HG02884 (cell line): ENCODE measurements at regions not wholly inside any gene's neighbourhood (a gene's known extent, or its start where the extent isn't known, plus 50 kb on each side); places are given as distances from the start of the nearest gene placed in this dataset.
"Not testable (repeated sequence)": the region's sequence is repeated elsewhere in the genome, so short reads cannot be mapped to it uniquely, and the experiment has no call there.

Source experiments
- ATAC-seq: cut with Tn5 transposase; IDR thresholded peaks from one replicate; pipeline ENCODE4 v1.9.1; 2021; ENCODE audit warnings: mild to moderate bottlenecking, moderate library complexity; ENCODE audit not compliant: unreplicated experiment

DNA sequence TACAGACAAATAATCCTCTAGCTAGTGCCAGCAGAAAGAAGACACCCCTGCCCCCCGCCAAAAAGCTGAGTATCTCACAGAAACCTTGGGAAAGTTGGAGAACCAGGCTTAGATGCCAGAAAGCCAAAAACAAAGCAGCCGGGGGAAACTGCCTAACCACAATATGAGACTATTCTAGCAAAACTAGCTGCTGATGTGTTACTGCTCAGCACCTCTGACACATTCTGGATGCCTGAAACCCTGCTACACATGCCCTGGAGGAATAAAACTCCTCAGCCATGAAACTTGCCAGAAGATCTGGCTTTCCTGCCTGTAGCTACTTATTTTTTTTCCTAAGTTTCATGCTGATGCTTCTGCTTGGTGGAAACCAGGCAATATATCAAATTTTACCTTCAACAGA, 122.7 kb upstream of the GCFC2 start:
- ATAC-seq = no peak

DNA sequence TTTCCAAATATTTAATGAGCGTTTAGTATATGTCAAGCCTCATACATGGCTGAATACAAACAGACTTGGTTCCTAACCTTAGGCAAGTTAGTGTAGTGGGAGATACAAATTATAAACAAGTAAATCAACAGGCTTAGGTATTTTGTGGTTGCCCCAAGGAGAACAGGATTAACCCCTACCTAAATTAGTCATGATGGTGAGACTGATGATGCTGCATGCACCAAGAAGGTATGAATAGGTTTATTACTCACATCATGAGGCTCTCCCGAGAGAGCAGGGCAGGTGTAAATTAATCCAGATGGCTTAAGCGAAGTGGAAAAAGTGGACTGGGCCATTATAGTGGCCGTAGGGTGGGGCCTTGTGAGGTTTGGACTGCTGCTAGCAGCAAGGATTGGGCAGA, 118.1 kb upstream of the GCFC2 start:
- ATAC-seq = no peak

DNA sequence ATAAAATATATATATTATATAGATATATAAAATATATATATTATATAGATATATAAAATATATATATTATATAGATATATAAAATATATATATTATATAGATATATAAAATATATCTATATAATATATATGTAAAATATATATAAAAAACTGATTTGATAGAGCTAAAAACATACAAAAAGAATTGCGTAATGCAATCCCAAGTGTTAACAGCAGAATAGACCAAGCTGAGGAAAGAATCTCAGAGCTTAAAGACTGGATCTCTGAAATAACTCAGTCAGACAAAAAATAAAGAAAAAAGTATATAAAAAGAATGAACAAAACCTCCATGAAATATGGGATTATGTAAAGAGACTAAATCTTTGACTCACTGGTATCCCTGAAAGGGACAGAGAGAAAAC, 112.8 kb upstream of the GCFC2 start:
- ATAC-seq = not testable (repeated sequence)

DNA sequence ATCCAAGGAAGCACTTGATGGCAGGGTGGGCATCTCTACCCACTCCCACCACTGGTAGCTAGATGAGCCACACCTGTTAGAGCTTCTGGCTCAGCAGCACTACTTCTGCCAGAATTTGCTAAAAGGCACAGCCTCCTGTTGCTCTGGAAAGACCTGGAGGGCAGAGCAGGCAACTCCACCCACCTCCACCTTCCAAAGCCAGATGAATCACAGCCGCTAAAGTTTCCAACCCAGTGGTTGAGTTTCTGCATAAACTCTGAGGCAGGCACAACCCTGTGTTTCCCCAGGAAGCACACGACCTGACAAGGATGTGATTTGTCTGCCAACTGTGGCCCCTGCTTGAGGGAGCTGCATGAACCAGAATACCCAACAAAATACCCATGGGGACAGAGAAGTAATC, 111.6 kb upstream of the GCFC2 start:
- ATAC-seq = no peak

DNA sequence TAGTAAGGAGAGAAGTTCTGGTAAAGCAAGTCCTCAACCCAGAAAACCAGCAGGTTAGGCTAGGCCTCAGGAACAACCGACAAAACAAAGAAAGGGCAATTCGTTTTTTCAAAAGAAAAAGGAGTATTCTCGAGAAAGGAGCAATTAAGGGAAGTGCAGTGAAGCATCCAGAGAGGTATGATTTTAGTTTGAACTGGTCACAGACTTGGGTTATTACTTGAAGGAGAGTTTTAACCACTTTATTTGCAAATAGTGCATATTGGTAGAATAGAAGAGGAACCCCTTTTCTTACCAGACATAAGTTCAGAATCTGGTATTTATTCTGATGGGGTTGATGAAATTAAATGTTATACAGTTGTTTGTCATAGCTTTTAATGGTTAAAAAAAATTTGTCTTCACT, 110.0 kb upstream of the GCFC2 start:
- peak; percentile 60 for ATAC-seq

DNA sequence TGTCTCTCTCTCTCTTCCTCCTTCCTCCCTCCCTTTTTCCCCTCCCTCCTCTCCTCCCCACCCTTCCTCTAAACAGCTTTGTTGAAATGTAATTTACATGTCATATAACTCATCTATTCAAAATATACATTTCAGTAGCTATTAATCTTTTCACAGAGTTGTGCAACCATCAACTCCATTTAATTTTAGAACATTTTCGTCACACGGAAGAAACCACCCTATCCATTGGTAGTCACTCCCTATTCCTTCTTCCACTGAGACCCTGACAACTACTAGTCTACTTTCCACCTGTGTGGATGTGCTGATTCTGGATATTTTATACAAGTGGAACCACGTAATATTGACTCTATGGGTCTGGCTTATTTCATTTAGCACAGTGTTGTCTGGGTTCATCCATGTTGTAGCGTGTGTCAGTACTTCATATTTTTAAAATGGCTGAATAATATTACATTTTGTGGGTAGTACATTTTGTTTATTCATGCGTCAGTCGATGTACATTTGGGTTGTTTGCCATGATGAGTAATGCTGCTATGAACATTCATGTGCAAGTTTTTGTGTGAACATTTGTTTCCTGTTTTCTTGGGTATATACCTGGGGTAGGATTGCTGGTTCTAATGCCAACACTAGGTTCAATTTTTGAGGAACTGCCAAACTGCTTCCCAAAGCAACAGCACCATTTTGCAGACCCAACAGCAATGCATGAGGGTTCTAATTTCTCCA, 100.1 kb upstream of the GCFC2 start:
- no peak for ATAC-seq

DNA sequence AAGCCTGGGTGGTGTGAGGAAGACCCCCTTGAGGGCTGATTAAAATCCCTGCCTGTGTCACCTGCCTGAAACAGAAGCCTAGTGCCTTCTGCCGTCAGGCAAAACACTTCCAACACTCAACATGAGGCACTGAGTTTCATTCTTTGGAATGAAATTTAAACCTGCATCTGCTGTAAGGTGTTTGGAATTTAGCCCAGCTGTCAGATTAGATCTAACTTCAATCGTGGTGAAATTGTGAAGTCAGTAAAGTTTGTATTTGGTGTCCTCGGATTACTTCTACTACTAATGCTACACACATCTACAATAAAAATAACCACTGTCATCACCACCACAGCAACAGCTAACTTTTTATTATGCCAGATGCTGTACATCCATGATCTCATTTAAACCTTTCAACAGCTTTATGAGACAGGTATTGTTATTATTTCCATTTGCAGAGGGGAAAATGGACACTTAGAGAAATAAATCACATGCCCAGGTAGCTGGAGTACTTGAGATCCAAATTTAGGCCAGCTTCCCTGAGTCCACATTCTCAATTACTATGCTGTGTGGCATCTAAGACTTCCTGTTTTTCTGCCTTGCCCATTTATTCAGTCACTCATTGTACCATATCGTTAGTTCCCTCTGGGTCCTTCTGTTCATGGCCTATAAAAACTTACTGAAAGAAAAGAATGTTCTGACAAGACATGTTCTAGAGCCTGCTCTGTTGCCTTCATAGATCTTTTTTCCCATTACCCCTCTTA, 98.2 kb upstream of the GCFC2 start:
- no peak for ATAC-seq

DNA sequence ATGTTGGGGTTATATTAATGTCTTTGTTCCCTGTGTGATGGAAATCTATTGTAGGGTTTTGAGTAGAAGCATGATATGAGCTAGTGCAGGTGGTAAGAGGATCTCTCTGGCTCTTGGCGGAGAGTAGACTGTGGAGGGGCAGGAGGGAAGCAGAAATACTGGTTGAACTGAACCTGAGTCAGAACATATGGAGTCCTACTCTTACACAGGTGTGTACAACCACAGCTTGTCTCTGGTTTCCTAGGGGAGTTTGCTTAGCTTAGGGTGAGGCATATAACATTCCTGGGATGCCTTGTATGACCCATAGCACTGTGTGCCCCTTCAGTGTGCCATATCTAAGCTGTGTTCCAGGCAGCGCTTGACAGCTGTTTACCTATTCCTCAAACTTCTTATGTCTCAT, 97.3 kb upstream of the GCFC2 start:
- ATAC-seq = no peak

DNA sequence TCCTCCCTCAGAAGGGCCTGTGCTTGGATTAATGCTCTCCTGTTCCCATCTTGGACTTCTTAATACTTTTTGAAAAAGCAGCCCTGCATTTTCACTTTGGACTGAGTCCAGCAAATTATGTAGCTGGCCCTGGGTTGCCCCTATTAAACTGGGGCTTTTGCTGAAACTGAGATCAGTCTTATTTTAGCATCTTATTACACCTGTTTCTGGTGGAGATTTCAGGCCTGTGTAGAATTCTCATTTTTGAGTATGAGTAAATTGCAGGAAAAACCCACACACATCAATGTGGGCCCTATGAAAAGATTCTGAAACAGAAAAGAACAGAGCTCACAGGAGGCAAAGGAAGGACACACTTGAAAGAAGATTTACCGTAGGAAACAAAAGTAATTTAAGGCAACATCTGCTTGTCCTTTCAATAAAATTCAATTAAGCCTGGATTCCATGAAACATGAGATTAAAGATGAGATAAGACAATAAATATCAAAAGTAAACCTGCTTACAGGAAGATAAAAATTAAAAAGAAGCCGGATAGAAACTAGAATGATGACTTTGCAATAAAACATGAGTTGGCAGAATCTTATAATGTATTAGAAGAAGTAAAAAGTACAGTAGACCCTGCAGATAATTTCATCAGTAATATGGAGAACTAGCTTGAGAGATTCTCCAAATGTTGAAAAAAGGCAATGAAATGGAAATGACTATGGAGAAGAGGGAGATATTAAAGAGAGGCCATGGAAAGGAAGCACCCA, 90.7 kb upstream of the GCFC2 start:
- ATAC-seq = peak; percentile 46

DNA sequence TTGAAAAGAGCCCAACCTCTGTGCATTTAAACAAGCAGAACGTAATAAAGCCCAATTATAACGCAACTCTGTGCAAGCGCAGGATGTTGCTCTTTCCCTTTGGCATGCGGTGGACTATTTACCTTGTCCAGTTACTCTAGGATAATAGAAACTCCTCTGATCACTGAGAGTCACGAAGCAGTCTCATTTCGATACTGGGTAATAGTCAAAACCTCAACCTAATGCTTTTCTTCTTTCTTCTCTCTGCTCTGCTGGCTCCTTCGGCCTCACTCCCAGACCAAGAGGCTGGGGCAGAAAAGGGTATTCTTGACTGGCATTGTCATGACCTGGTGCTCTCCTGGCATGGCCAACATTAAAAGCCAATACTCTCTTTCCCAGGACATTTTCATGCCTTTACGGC, 89.7 kb upstream of the GCFC2 start:
- peak; percentile 80 for ATAC-seq

DNA sequence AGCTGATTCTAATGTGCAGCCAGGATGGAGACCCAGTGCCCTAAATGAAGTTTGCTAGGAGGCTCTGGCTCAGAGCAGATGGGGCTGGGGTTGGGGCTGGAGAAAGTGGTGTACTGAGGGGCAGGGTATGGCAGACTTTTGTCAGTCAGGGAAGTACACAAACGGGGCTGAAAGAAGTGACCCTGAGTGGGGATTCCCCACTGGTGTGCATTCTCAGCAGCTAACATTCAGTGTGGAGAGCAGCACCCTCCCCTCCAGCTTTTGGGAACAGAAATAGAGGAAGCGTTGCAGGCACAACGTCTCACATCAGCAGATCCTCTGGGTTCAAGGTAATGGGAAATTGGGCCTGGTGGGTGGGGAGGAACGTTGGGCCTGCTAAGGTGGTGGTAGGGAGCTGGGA, 89.1 kb upstream of the GCFC2 start:
- peak; percentile 35 for ATAC-seq

DNA sequence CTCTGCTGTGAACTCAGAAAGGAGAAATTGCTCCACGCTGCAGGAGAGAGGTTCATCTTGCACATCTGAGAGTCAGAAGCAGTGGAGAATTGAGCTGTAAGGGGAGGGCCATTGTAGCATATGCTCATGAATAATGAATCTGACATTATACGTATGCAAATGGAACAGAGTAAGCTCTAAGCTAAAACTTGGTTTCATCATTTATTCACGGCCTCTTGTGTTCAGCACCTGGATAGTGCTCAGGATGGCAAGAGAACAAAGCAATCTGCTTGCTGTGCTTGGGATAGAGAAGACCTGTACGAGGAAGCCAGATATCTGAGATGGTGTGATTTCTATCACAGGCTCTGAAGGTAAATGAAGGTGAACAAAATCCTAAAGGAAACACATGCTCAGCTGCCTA, 87.9 kb upstream of the GCFC2 start:
- no peak for ATAC-seq

DNA sequence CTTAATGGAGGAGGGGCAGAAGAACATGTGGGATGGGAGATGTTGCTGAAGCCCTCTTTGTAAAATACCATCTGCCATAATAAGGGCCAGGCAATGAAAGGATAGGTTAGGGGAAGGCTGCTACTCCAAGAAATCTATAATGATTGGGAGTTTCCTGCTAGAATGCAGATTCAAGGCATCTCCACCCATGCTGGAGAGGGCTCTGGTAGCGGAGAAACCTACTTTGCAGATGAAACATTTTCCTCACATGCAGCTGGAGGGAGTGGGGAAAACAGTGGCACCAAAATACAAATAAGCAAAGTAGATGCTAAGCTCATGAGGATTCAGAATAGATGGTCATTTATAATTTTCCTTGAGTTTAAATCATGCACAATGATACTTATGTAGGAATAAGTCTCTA, 82.3 kb upstream of the GCFC2 start:
- ATAC-seq = no peak

DNA sequence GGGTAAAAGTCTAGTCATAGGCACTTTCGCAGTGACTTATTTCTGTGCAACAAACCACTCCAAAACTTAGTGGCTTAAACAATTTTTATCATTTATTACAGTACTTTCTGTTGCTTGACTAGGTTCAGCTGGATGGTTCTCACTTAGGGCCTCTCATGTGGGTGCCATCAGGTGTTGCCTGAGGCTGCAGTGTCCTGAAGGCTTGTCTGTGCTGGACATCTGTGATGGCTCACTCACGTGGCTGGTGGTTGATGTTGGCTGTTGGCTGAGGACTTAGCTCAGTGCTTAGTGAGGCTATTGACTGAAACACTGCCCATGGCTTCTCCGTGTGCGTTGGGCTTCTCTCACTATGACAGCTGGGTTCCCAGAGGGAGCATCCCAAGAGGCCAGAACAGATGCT, 81.4 kb upstream of the GCFC2 start:
- no peak for ATAC-seq

DNA sequence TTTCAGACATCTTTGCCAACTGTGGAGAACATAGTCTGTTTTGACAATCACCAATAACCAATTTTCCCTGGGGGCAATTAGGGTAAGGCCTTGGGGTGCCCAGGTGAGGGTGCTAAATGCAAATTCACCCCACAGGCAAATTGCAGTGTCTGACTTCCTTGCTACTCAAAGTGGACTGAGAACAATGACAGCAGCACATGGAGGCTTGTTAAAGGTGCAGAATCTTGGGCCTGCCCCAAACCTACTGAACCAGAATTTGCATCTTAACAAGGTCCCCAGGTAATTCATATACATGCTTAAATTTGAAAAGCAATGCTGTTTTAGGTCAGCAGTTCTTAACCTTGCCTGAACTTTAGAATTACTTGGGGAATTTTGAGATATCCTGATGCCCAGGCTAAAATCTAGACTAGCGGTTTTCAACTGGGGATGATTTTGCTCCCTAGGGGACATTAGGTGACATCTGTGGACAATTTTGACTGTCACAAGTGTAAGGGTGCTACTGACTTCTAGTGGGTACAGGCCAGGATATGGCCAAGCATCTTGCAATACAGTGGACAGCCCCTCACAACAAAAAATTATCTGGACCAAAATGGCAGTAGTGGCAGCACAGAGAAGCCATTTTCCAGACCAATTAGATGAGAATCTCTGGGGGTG, 80.2 kb upstream of the GCFC2 start:
- ATAC-seq = no peak

DNA sequence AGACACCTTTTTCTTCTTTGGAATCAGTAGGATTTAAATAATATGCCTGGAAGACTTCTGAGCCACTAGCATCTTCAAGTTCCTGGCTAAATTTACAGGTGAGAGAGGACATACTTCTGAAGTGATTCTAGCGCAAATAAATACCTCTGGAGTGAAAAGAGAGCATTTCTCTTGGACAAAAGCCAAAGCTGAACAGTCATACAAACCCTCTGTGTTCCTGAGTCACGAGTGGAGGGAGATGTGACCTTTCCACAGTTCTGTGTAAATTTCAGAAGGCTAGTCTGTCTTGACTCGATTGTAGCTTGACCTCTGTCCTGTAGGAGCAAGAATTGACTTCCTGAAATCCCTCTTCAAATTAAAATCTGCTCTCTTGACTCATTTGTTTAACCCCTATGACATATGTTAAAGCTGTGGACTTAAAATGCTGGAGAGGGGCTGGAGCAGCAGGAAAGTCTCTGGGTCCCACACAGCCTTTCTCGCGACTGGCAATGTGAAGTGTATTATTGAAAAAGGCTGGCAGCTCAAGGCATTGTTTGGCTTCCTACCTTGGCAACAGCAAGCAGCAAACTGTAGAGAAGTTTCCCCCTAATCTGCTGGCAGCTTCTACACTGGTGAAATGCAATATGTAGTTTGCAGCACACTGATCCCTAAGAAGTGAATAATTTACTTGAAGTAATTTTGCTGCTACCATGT, 79.6 kb upstream of the GCFC2 start:
- no peak for ATAC-seq

DNA sequence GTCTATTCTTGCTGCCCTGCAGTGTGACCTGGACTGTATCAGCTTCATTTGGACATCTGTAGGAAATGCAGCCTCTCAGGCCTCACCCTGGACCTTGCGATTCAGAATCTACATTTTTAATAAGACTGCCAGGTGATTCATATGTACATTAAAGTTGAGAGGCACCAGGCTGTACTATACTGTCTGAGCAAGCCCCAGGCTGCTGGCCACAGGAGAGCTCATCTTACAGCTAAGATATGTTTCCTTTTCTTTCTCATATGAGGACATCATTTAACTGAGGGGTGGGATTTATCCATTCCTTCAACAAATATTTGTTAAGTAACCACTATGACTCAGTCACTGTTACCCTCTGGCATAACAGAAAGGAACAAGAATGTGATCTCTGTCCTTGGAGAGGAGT, 78.2 kb upstream of the GCFC2 start:
- ATAC-seq = no peak

DNA sequence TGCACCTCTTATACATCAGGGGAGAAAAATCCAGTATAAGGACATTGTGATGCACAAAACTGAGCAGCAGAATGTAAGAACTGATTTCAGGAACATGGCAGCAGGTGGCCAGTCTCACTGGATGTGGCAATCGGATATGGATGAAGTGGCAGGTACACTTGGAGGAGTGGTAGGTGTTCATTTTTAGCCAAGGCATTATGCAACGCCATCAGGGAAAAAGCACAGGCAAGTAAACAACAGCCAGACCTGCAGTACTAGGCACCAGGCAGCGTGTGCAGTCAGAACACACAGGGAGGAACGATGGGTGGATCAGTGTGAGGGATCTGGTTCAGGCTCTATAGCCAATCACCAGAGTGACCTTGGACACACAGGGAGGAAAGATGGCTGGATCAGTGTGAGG, 77.4 kb upstream of the GCFC2 start:
- no peak for ATAC-seq

DNA sequence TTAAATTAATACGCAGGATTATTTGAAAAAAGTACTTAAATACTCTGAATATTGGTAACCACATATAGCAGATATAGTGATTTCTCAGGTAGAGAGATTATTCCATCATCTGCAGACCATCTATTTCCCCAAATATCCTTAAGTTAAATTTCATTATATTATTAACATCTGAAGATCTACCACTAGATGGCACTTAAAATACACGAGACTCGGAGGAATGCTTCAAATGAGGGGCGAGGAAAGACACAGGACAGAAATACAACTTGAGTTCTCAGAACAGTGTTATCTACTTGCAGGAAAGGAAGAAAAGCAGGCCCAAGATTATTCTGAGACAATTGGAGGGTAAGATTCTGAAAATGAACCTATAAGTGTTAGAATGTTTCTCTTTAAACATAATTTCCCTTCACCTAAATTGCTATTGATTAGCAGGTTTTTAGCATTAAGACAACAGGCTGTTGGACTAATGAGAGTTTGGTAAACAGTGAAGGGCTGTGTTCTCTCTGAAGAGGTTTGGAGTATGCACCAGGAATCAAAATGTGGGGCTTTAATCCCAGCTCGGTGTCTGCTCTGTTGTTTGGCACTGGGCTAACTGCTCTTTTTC, 76.9 kb upstream of the GCFC2 start:
- ATAC-seq = peak; percentile 55

DNA sequence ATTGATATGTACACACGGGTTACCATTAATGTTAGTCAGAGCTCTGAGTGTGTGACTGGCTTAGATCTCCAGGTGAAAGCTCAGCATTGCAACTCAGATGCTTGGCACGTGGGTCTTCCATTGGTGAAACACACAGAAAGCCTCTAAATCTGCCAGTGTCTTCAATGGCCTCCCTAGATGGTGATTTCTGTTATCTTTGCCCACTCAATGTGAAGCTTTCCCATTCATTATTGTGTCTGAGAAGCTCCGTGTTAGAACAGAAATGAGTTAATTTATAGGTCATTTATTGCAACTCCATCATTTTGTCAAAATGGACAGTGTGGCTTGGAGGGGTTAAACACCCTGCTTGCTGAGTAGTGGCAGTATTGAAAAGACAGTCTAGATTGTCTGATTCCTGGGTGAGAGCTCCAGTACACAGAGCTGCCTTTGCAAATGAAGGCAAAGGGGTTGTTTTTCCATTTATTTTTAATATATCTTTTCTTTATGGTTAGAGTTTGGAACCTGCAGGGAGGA, 64.7 kb upstream of the GCFC2 start:
- ATAC-seq = no peak
